C4-2B (cell line): ENCODE measurements at regions not wholly inside any gene's neighbourhood (a gene's known extent, or its start where the extent isn't known, plus 50 kb on each side); places are given as distances from the start of the nearest gene placed in this dataset.

Experiments
- ZFX ChIP-seq: fragments of 450-650 bp; IDR thresholded peaks from 2 replicates; pipeline ENCODE4 v1.6.1; 2017
- TF ChIP-seq, protein P1 (sequence below): fragments of 450-650 bp; conservative IDR thresholded peaks from 2 replicates; pipeline ENCODE4 v1.5.1; 2017; ENCODE audit warnings: mild to moderate bottlenecking

DNA sequence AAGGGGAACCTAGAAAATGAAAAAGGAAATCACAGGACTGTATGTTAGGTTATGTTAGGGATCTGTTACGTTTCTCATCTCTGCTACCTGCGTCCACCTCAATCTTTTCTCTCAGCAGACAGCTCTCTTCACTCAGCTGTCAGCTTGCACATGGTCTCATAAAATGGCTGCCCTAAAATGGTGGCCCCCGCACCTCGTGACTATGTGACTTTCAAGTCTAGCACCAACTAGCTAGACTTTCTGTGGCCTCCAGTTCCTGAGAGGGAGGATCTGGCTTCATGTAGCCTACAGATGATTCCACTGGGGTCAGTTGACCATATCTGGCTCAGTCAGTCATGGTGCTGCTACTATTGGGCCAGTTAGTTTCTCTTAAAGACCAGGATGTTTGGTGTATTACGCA, 147.2 kb upstream of the SLC1A4 start:
- TF ChIP-seq, protein P1, sequence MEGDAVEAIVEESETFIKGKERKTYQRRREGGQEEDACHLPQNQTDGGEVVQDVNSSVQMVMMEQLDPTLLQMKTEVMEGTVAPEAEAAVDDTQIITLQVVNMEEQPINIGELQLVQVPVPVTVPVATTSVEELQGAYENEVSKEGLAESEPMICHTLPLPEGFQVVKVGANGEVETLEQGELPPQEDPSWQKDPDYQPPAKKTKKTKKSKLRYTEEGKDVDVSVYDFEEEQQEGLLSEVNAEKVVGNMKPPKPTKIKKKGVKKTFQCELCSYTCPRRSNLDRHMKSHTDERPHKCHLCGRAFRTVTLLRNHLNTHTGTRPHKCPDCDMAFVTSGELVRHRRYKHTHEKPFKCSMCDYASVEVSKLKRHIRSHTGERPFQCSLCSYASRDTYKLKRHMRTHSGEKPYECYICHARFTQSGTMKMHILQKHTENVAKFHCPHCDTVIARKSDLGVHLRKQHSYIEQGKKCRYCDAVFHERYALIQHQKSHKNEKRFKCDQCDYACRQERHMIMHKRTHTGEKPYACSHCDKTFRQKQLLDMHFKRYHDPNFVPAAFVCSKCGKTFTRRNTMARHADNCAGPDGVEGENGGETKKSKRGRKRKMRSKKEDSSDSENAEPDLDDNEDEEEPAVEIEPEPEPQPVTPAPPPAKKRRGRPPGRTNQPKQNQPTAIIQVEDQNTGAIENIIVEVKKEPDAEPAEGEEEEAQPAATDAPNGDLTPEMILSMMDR, result no peak
- no peak for TF ChIP-seq ZFX
